ENCODE measurements at regions not wholly inside any gene's neighbourhood (a gene's known extent, or its start where the extent isn't known, plus 50 kb on each side); places are given as distances from the start of the nearest gene placed in this dataset.

DNA sequence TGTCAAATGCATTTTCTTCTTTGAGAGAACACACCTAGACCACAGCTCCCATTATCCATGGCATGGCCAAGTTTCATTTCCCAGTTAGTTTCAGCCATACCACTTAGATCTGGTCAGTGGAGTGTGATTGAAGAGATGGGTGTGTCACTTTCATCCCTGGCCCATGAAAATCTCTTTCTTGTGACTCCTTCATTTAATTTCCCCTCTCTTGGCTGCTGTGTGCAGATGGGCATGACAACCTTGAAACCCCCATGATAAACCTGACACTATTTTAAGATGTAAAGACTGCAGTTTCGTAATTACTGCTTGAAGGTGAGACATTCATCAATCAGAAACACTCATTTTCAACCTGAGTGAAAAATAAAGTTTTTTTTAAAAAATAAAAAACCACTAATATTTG is 284.9 kb downstream of the IL15 start:
- TF ChIP-seq, protein P1, sequence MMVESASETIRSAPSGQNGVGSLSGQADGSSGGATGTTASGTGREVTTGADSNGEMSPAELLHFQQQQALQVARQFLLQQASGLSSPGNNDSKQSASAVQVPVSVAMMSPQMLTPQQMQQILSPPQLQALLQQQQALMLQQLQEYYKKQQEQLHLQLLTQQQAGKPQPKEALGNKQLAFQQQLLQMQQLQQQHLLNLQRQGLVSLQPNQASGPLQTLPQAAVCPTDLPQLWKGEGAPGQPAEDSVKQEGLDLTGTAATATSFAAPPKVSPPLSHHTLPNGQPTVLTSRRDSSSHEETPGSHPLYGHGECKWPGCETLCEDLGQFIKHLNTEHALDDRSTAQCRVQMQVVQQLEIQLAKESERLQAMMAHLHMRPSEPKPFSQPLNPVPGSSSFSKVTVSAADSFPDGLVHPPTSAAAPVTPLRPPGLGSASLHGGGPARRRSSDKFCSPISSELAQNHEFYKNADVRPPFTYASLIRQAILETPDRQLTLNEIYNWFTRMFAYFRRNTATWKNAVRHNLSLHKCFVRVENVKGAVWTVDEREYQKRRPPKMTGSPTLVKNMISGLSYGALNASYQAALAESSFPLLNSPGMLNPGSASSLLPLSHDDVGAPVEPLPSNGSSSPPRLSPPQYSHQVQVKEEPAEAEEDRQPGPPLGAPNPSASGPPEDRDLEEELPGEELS (CRISPR knock-in tag; IDR thresholded peaks at IDR 0.05; ENCODE audit: borderline replicate concordance): no peak
- TF ChIP-seq, protein P2, sequence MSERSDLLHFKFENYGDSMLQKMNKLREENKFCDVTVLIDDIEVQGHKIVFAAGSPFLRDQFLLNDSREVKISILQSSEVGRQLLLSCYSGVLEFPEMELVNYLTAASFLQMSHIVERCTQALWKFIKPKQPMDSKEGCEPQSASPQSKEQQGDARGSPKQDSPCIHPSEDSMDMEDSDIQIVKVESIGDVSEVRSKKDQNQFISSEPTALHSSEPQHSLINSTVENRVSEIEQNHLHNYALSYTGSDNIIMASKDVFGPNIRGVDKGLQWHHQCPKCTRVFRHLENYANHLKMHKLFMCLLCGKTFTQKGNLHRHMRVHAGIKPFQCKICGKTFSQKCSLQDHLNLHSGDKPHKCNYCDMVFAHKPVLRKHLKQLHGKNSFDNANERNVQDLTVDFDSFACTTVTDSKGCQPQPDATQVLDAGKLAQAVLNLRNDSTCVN (CRISPR knock-in tag; IDR thresholded peaks at IDR 0.05): no peak

All from K562 (cell line).